ENCODE measurements at regions not wholly inside any gene's neighbourhood (a gene's known extent, or its start where the extent isn't known, plus 50 kb on each side); places are given as distances from the start of the nearest gene placed in this dataset.

DNA sequence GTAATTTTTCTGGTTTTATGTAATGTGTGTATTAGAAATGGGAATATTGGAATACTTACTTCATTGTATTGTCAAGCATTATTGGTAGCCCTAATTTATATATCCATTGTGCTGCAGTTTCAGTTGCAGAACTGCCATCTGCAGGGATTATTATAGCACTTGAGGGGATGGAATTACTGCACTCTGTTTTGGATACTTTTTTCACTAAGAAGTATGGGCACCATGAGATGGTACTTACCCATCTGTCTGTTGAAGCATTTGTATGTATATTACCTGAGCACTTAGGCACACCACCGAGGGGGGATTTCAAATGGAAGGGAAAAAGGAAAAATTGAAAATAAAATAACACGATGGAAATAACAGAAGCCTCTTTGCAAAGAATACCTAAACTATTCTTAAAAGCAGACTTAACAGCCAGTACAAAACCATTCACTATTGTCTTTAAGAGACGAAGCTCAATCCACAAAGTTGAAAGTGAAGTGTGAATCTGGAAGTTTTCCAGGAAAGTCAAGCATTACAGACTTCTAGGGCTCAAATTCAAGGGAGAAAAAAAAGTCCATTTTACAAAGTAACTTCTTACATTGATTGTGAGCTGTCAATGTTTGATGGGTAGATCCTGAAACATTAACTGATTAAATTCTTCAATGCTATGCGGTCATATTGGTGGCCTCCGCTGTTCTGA, 318.7 kb downstream of the SOX4 start:
- H3K36me3 ChIP-seq (ENCODE audit: control insufficient read depth, low read length) = no peaks in the 10 kb centered on the region
- no peak overlapping the region for H3K4me2 ChIP-seq (ENCODE audit: low read length)
- H3K27me3 ChIP-seq (ENCODE audit: control insufficient read depth, low read length) = no peaks in the 10 kb centered on the region
- no peak overlapping the region for H3K27ac ChIP-seq (ENCODE audit: low read depth, low read length)
- TF ChIP-seq EZH2phosphoT487 (IDR thresholded peaks at IDR 0.05; ENCODE audit: borderline replicate concordance, low read length) = no peak
- TF ChIP-seq, protein P1, sequence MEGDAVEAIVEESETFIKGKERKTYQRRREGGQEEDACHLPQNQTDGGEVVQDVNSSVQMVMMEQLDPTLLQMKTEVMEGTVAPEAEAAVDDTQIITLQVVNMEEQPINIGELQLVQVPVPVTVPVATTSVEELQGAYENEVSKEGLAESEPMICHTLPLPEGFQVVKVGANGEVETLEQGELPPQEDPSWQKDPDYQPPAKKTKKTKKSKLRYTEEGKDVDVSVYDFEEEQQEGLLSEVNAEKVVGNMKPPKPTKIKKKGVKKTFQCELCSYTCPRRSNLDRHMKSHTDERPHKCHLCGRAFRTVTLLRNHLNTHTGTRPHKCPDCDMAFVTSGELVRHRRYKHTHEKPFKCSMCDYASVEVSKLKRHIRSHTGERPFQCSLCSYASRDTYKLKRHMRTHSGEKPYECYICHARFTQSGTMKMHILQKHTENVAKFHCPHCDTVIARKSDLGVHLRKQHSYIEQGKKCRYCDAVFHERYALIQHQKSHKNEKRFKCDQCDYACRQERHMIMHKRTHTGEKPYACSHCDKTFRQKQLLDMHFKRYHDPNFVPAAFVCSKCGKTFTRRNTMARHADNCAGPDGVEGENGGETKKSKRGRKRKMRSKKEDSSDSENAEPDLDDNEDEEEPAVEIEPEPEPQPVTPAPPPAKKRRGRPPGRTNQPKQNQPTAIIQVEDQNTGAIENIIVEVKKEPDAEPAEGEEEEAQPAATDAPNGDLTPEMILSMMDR (IDR thresholded peaks at IDR 0.05; ENCODE audit: low read depth, low read length, poor library complexity, severe bottlenecking) = no peak
- no peaks in the 10 kb centered on the region for H3K4me1 ChIP-seq (ENCODE audit: control insufficient read depth, low read length)
- H3K9me3 ChIP-seq (ENCODE audit: control insufficient read depth, insufficient read depth, low read length) = no peaks in the 10 kb centered on the region
- H4K20me1 ChIP-seq (ENCODE audit: control insufficient read depth, insufficient read depth, low read depth, low read length) = no peaks in the 10 kb centered on the region
- no peak overlapping the region for H3K4me3 ChIP-seq (ENCODE audit: low read length)
- no peaks in the 10 kb centered on the region for H3K9me2 ChIP-seq (replicated peaks; ENCODE audit: control insufficient read depth, low read length)
- no peaks in the 10 kb centered on the region for H3K79me2 ChIP-seq (ENCODE audit: control insufficient read depth, low read length)
- H3F3A ChIP-seq (ENCODE audit: control insufficient read depth, insufficient read depth) = no peaks in the 10 kb centered on the region

GRCh38 chr6:21914121-21914973, 320.8 kb downstream of the SOX4 start:
- Histone ChIP-seq H3K27me3 (ENCODE audit: control insufficient read depth, low read length) (no peaks in the 10 kb centered on the region), H3K36me3 (ENCODE audit: control insufficient read depth, low read length) (no peaks in the 10 kb centered on the region), H3K27ac (ENCODE audit: low read depth, low read length) (no peak overlapping the region), H3K4me1 (ENCODE audit: control insufficient read depth, low read length) (no peaks in the 10 kb centered on the region), H3K9me2 (replicated peaks; ENCODE audit: control insufficient read depth, low read length) (no peaks in the 10 kb centered on the region), H3F3A (ENCODE audit: control insufficient read depth, insufficient read depth) (no peaks in the 10 kb centered on the region), H4K20me1 (ENCODE audit: control insufficient read depth, insufficient read depth, low read depth, low read length) (no peaks in the 10 kb centered on the region), H3K4me2 (ENCODE audit: low read length) (no peak overlapping the region; the same call in 1 of the 2 replicates), H3K79me2 (ENCODE audit: control insufficient read depth, low read length) (no peaks in the 10 kb centered on the region), H3K4me3 (ENCODE audit: low read length) (no peak overlapping the region), H3K9me3 (ENCODE audit: control insufficient read depth, insufficient read depth, low read length) (no peaks in the 10 kb centered on the region)
- TF ChIP-seq, protein P1 (IDR thresholded peaks at IDR 0.05; ENCODE audit: low read depth, low read length, poor library complexity, severe bottlenecking) = no peak
- TF ChIP-seq EZH2phosphoT487 (IDR thresholded peaks at IDR 0.05; ENCODE audit: borderline replicate concordance, low read length) = no peak

- Histone ChIP-seq H3K27ac (ENCODE audit: low read depth, low read length) (no peak overlapping the region), H3K4me3 (ENCODE audit: low read length) (no peak overlapping the region), H3K27me3 (ENCODE audit: control insufficient read depth, low read length) (no peaks in the 10 kb centered on the region), H3K4me1 (ENCODE audit: control insufficient read depth, low read length) (no peaks in the 10 kb centered on the region), H3K9me2 (replicated peaks; ENCODE audit: control insufficient read depth, low read length) (no peaks in the 10 kb centered on the region), H3K9me3 (ENCODE audit: control insufficient read depth, insufficient read depth, low read length) (no peaks in the 10 kb centered on the region), H3K36me3 (ENCODE audit: control insufficient read depth, low read length) (no peaks in the 10 kb centered on the region), H3K79me2 (ENCODE audit: control insufficient read depth, low read length) (no peaks in the 10 kb centered on the region), H3F3A (ENCODE audit: control insufficient read depth, insufficient read depth) (no peaks in the 10 kb centered on the region), H3K4me2 (ENCODE audit: low read length) (no peak overlapping the region), H4K20me1 (ENCODE audit: control insufficient read depth, insufficient read depth, low read depth, low read length) (no peaks in the 10 kb centered on the region)
- TF ChIP-seq, protein P1 (IDR thresholded peaks at IDR 0.05; ENCODE audit: low read depth, low read length, poor library complexity, severe bottlenecking) = no peak
- TF ChIP-seq EZH2phosphoT487 (IDR thresholded peaks at IDR 0.05; ENCODE audit: borderline replicate concordance, low read length) = no peak
These were observed 322.2 kb downstream of the SOX4 start for GRCh38 chr6:21915707-21916260.

Data from DOHH2 (cell line).